Posterior vena cava (tissue), 2 donors: ENCODE measurements at regions not wholly inside any gene's neighbourhood (a gene's known extent, or its start where the extent isn't known, plus 50 kb on each side); places are given as distances from the start of the nearest gene placed in this dataset.
A peak's percentile ranks its signal among the peaks of the same experiment; 100 is the strongest.

Experiments
- DNase-seq: peaks from one replicate; pipeline ENCODE4 v3.0.0-alpha.2; 2020; ENCODE audit warnings: low spot score
- intact Hi-C, 2 donors: fragments of 100-400 bp; cut with DNase I; formaldehyde crosslinking; loops; one replicate each; pipeline versions ENCODE4 v1.14.1 to v1.14.2; 2022 to 2023
- donor health status: DM: yes; HTN: yes; CAD: no.
- donor health status: DM: yes; HTN: yes; CAD: no.

GRCh38 chr7:124692425-124692824 lies 73.2 kb downstream of the GPR37 start:
- intact Hi-C loops, result no loop called here

GRCh38 chr7:124690840-124691239 lies 74.8 kb downstream of the GPR37 start:
- intact Hi-C loops, result no loop called here
- no peak for DNase-seq

More at GRCh38 chr7:124692425-124692824, 73.2 kb downstream of the GPR37 start:
- no peak for DNase-seq

- intact Hi-C loops, result no loop called here
Measured at GRCh38 chr7:124689931-124690330, 75.7 kb downstream of the GPR37 start.

GRCh38 chr7:124689523-124689922 lies 76.1 kb downstream of the GPR37 start:
- intact Hi-C loops, result no loop called here
- DNase-seq, result no peak

More at GRCh38 chr7:124689931-124690330, 75.7 kb downstream of the GPR37 start:
- no peak for DNase-seq

GRCh38 chr7:124688991-124689390 lies 76.6 kb downstream of the GPR37 start:
- intact Hi-C loops, result no loop called here
- no peak for DNase-seq

- no peak for DNase-seq
- intact Hi-C loops, result no loop called here
Measured at GRCh38 chr7:124686543-124687171, 78.9 kb downstream of the GPR37 start.

GRCh38 chr7:124681946-124682345 lies 83.6 kb downstream of the GPR37 start:
- no peak for DNase-seq
- intact Hi-C loops, result no loop called here

- intact Hi-C loops, result no loop called here
- peak; percentile 62 for DNase-seq
Measured at GRCh38 chr7:124680304-124680703, 85.3 kb downstream of the GPR37 start.

- no peak for DNase-seq
- intact Hi-C loops, result no loop called here
Measured at GRCh38 chr7:124679586-124680225, 85.9 kb downstream of the GPR37 start.

GRCh38 chr7:124679146-124679545 lies 86.4 kb downstream of the GPR37 start:
- no peak for DNase-seq
- intact Hi-C loops, result no loop called here

GRCh38 chr7:124674451-124674850 lies 91.1 kb downstream of the GPR37 start:
- intact Hi-C loops, result no loop called here
- no peak for DNase-seq

GRCh38 chr7:124672011-124672410 lies 93.6 kb downstream of the GPR37 start:
- intact Hi-C loops, result no loop called here
- DNase-seq, result no peak

GRCh38 chr7:124667312-124668153 lies 98.1 kb downstream of the GPR37 start:
- intact Hi-C loops, result no loop called here

GRCh38 chr7:124662937-124663336 lies 102.7 kb downstream of the GPR37 start:
- intact Hi-C loops, result no loop called here
- no peak for DNase-seq

More at GRCh38 chr7:124667312-124668153, 98.1 kb downstream of the GPR37 start:
- DNase-seq, result no peak

GRCh38 chr7:124662372-124662771 lies 103.2 kb downstream of the GPR37 start:
- intact Hi-C loops, result no loop called here
- no peak for DNase-seq

GRCh38 chr7:124655990-124656389 lies 109.6 kb downstream of the GPR37 start:
- intact Hi-C loops, result no loop called here
- no peak for DNase-seq

GRCh38 chr7:124652237-124652636 lies 113.4 kb downstream of the GPR37 start:
- DNase-seq, result no peak
- intact Hi-C loops, result no loop called here

GRCh38 chr7:124651136-124651535 lies 114.5 kb downstream of the GPR37 start:
- intact Hi-C loops, result no loop called here
- no peak for DNase-seq

- no peak for DNase-seq
- intact Hi-C loops, result no loop called here
Measured at GRCh38 chr7:124649397-124650014, 116.1 kb downstream of the GPR37 start.
